ENCODE measurements at regions not wholly inside any gene's neighbourhood (a gene's known extent, or its start where the extent isn't known, plus 50 kb on each side); places are given as distances from the start of the nearest gene placed in this dataset.

DNA sequence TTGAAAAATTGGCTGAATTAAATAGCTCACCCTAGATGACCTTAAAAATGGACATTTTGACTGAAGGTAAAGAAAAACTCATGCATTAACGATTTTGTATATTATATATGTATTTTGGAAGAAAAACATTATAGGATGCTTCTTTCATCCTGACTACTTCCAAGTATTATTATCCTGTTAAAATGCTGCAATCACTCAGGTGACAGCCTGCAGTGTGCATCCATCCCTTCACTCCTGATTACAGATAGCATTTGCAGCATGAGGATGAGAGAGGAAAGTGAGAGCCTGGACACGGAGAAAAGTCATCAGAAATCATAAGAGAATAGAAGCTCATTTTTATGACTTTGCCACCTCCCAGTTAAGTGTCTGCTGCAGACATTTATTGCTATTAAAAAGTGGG, 1055.6 kb downstream of the PCDH17 start:
- intact Hi-C loops (cut with micrococcal nuclease; ENCODE audit: unreplicated experiment) = no loop called here
- H3K27ac ChIP-seq (ENCODE audit: low read depth, low read length, poor library complexity, severe bottlenecking) = no peak overlapping the region
- CTCF ChIA-PET = no interaction called here
- no peak for DNase-seq (ENCODE audit: low spot score)
- POLR2A ChIA-PET (ENCODE audit: low non-redundant PET) = interaction anchor here (0.5 kb wide), 1 partner anchor 198 kb away, joined by 3 read pairs; no protein-coding TSS in a partner anchor
- H3K9me3 ChIP-seq (ENCODE audit: low read depth, low read length, poor library complexity, severe bottlenecking) = no peaks in the 10 kb centered on the region
- no peaks in the 10 kb centered on the region for H3K36me3 ChIP-seq (ENCODE audit: insufficient read depth, low read length, poor library complexity, severe bottlenecking)
- H3K4me3 ChIP-seq (ENCODE audit: low read depth, low read length, poor library complexity, severe bottlenecking) = no peak overlapping the region
- H3K4me1 ChIP-seq (ENCODE audit: insufficient read depth, low read length, poor library complexity, severe bottlenecking) = no peaks in the 10 kb centered on the region
- no peak for TF ChIP-seq EZH2 (IDR thresholded peaks at IDR 0.05; ENCODE audit: borderline replicate concordance, low read depth, low read length, poor library complexity, severe bottlenecking)
- BruUV-seq (replicated peaks) = no TSS peak
- no peaks in the 10 kb centered on the region for H3K27me3 ChIP-seq (replicated peaks; ENCODE audit: insufficient read depth, low read depth, low read length, poor library complexity)

DNA sequence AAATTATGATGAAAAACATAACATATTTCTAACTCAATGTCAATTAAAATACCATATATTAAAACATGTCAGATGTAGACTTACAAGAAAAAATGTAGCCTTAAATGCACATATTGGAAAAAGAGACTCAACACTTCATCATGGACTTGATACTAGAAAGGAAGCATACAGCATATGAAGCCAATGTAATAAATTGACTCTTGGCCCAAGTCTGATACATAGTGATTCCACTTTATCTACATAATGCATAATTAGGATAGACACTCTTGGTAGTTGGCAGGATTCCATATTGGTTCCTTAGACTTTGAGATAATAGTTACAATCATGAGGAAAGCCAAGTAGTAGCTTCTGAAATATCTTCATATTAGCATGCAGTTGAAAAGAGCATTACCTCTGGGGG, 1067.0 kb downstream of the PCDH17 start:
- TF ChIP-seq, protein P1, sequence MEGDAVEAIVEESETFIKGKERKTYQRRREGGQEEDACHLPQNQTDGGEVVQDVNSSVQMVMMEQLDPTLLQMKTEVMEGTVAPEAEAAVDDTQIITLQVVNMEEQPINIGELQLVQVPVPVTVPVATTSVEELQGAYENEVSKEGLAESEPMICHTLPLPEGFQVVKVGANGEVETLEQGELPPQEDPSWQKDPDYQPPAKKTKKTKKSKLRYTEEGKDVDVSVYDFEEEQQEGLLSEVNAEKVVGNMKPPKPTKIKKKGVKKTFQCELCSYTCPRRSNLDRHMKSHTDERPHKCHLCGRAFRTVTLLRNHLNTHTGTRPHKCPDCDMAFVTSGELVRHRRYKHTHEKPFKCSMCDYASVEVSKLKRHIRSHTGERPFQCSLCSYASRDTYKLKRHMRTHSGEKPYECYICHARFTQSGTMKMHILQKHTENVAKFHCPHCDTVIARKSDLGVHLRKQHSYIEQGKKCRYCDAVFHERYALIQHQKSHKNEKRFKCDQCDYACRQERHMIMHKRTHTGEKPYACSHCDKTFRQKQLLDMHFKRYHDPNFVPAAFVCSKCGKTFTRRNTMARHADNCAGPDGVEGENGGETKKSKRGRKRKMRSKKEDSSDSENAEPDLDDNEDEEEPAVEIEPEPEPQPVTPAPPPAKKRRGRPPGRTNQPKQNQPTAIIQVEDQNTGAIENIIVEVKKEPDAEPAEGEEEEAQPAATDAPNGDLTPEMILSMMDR (conservative IDR thresholded peaks at IDR 0.05; ENCODE audit: low read depth, low read length) = no peak
- TF ChIP-seq EZH2 (IDR thresholded peaks at IDR 0.05; ENCODE audit: borderline replicate concordance, low read depth, low read length, poor library complexity, severe bottlenecking) = no peak

DNA sequence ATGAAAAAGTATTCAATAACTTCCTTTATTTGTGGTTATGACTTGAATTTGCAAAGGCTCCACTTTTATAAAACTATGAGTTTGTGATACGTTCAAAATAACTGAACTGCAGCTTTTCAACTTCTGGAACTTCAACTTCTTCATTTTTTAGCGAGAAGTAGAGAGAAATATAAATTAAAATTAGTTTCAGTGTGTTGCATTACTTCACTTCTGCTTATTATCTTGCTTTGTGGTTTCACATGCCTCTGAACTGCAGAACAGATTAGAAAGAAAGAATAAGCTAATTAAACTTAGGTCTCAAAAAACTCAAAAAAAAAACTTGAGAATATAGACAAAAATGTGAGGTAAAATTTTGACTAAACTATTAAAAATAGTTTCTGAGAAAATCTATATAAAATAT, 1073.4 kb downstream of the PCDH17 start:
- peaks cover 5% of the 10 kb centered on the region for H3K9me3 ChIP-seq (ENCODE audit: low read depth, low read length, poor library complexity, severe bottlenecking)
- no peak for DNase-seq (ENCODE audit: low spot score)
- no peaks in the 10 kb centered on the region for H3K4me1 ChIP-seq (ENCODE audit: insufficient read depth, low read length, poor library complexity, severe bottlenecking)
- no peaks in the 10 kb centered on the region for H3K27me3 ChIP-seq (replicated peaks; ENCODE audit: insufficient read depth, low read depth, low read length, poor library complexity)
- H3K4me3 ChIP-seq (ENCODE audit: low read depth, low read length, poor library complexity, severe bottlenecking) = no peak overlapping the region
- ChIA-PET CTCF (no interaction called here), POLR2A (ENCODE audit: low non-redundant PET) (no interaction called here)
- no peaks in the 10 kb centered on the region for H3K36me3 ChIP-seq (ENCODE audit: insufficient read depth, low read length, poor library complexity, severe bottlenecking)
- BruUV-seq (replicated peaks) = no TSS peak
- TF ChIP-seq EZH2 (IDR thresholded peaks at IDR 0.05; ENCODE audit: borderline replicate concordance, low read depth, low read length, poor library complexity, severe bottlenecking) = no peak
- TF ChIP-seq, protein P1 (conservative IDR thresholded peaks at IDR 0.05; ENCODE audit: low read depth, low read length) = no peak
- intact Hi-C loops (cut with micrococcal nuclease; ENCODE audit: unreplicated experiment) = no loop called here
- no peak overlapping the region for H3K27ac ChIP-seq (ENCODE audit: low read depth, low read length, poor library complexity, severe bottlenecking)

More for the DNA sequence above, 1067.0 kb downstream of the PCDH17 start:
- Histone ChIP-seq H3K9me3 (ENCODE audit: low read depth, low read length, poor library complexity, severe bottlenecking) (no peaks in the 10 kb centered on the region), H3K4me1 (ENCODE audit: insufficient read depth, low read length, poor library complexity, severe bottlenecking) (no peaks in the 10 kb centered on the region), H3K27ac (ENCODE audit: low read depth, low read length, poor library complexity, severe bottlenecking) (no peak overlapping the region), H3K36me3 (ENCODE audit: insufficient read depth, low read length, poor library complexity, severe bottlenecking) (no peaks in the 10 kb centered on the region), H3K27me3 (replicated peaks; ENCODE audit: insufficient read depth, low read depth, low read length, poor library complexity) (no peaks in the 10 kb centered on the region), H3K4me3 (ENCODE audit: low read depth, low read length, poor library complexity, severe bottlenecking) (no peak overlapping the region)
- DNase-seq (ENCODE audit: low spot score) = no peak
- no TSS peak for BruUV-seq (replicated peaks)
- CTCF ChIA-PET = no interaction called here
- POLR2A ChIA-PET (ENCODE audit: low non-redundant PET) = no interaction called here
- intact Hi-C loops (cut with micrococcal nuclease; ENCODE audit: unreplicated experiment) = no loop called here

DNA sequence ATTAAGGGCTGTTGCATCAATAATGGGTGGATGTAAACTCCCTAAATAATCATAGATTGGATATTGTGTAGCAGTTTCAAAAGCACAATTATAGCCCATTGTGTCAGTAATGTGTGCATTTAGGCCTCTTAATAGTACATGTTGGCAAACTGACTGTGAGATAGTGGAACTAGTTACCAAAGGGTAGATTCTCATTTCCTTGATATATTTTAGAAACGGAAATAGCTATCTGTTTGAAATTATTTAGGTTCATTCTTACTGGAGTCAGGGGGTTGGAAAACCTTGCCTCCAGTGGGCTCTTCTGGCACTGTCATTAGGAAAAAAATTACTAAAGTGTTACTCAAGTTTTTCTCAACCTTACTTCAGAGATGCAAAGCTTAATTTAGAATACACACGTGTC, 1074.9 kb downstream of the PCDH17 start:
- Histone ChIP-seq H3K9me3 (ENCODE audit: low read depth, low read length, poor library complexity, severe bottlenecking) (peaks cover 11% of the 10 kb centered on the region), H3K27ac (ENCODE audit: low read depth, low read length, poor library complexity, severe bottlenecking) (no peak overlapping the region), H3K36me3 (ENCODE audit: insufficient read depth, low read length, poor library complexity, severe bottlenecking) (no peaks in the 10 kb centered on the region), H3K27me3 (replicated peaks; ENCODE audit: insufficient read depth, low read depth, low read length, poor library complexity) (no peaks in the 10 kb centered on the region), H3K4me1 (ENCODE audit: insufficient read depth, low read length, poor library complexity, severe bottlenecking) (no peaks in the 10 kb centered on the region), H3K4me3 (ENCODE audit: low read depth, low read length, poor library complexity, severe bottlenecking) (no peak overlapping the region)
- no peak for DNase-seq (ENCODE audit: low spot score)
- POLR2A ChIA-PET (ENCODE audit: low non-redundant PET) = no interaction called here
- intact Hi-C loops (cut with micrococcal nuclease; ENCODE audit: unreplicated experiment) = no loop called here
- CTCF ChIA-PET = no interaction called here
- no TSS peak for BruUV-seq (replicated peaks)
- TF ChIP-seq, protein P1 (conservative IDR thresholded peaks at IDR 0.05; ENCODE audit: low read depth, low read length) = no peak

Data from A673 (cell line).